ENCODE measurements at regions not wholly inside any gene's neighbourhood (a gene's known extent, or its start where the extent isn't known, plus 50 kb on each side); places are given as distances from the start of the nearest gene placed in this dataset.

GRCh38 chr7:41098402-41098801 is 604.5 kb downstream of the INHBA start:
- no peak overlapping the region for H3K4me3 ChIP-seq (ENCODE audit: low read depth, low read length)
- no peak for TF ChIP-seq CTCF (IDR thresholded peaks at IDR 0.05; ENCODE audit: low read depth, low read length)

- no peak overlapping the region for H3K4me3 ChIP-seq (ENCODE audit: low read depth, low read length)
- no peak for TF ChIP-seq CTCF (IDR thresholded peaks at IDR 0.05; ENCODE audit: low read depth, low read length)
Observed at GRCh38 chr7:41097501-41097900, 605.4 kb downstream of the INHBA start.

DNA sequence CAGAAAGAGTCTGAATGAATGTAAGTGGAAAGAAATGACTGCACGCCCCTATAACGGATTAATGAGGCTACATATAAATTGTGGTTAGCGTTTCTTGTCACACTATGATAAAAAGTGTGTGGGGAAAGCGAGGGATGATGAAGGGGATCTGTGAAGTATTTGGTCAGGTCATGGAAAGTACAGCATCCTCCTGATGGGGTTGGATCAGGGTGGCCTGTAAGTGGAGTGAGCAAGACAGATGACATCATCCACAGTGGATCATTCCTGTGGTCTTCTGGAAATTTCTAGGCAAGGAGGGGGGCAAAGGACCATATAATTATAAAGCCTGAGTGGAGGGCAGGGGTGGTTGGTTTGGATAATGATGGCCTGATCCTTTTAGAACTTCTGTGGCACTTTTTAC is 606.0 kb downstream of the INHBA start:
- no peak for TF ChIP-seq CTCF (IDR thresholded peaks at IDR 0.05; ENCODE audit: low read depth, low read length)
- H3K4me3 ChIP-seq (ENCODE audit: low read depth, low read length) = no peak overlapping the region

- TF ChIP-seq CTCF (IDR thresholded peaks at IDR 0.05; ENCODE audit: low read depth, low read length) = no peak
- H3K4me3 ChIP-seq (ENCODE audit: low read depth, low read length) = no peak overlapping the region
Observed at GRCh38 chr7:41093141-41093540, 609.7 kb downstream of the INHBA start.

DNA sequence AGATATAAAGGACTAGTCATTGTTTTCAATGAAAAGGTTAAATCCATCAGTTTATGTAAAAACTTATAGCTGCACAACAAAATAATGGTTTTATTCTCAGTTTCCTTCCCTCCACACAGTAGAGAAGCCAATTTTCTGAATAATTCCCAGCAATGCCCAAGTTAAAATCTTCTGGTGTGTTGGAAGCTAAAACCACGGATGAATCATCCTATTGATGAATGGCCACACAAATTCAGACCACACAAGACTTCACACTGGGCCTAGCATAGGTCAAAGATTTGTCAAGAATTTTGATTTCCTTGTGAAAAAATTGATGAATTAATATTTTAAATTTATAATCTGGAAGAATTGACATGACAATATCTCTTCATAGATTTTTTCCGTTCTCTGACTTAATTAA is 617.6 kb downstream of the INHBA start:
- no peak for TF ChIP-seq CTCF (IDR thresholded peaks at IDR 0.05; ENCODE audit: low read depth, low read length)
- H3K4me3 ChIP-seq (ENCODE audit: low read depth, low read length) = no peak overlapping the region

- TF ChIP-seq CTCF (IDR thresholded peaks at IDR 0.05; ENCODE audit: low read depth, low read length) = no peak
- H3K4me3 ChIP-seq (ENCODE audit: low read depth, low read length) = no peak overlapping the region
Observed at GRCh38 chr7:41084381-41084780, 618.5 kb downstream of the INHBA start.

DNA sequence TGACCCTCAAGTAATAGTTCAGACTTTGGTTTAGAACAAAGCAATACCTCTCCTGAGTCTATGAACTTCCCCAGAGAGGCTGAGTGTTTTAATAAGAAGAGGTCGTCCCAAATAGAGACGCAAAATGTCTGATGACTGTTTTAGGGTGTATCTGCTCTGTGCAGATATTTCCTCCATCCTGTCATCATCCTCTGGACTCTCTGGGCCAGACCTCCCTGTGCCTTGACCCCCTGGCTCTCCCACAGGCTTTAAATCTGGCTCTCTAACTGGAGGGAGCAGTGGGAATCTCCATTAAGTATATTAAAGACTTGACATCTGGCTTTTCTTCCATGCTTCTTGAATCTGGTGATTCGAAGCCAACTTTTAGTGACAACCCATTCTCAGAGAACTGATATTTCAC is 633.3 kb downstream of the INHBA start:
- no peak for TF ChIP-seq CTCF (IDR thresholded peaks at IDR 0.05; ENCODE audit: low read depth, low read length)

More for the DNA sequence above, 633.3 kb downstream of the INHBA start:
- H3K4me3 ChIP-seq (ENCODE audit: low read depth, low read length) = no peak overlapping the region

Measured in WI38 (cell line).